RPMI7951 (cell line): ENCODE measurements at regions not wholly inside any gene's neighbourhood (a gene's known extent, or its start where the extent isn't known, plus 50 kb on each side); places are given as distances from the start of the nearest gene placed in this dataset.

Experiments used
- DNase-seq: peaks from one replicate; pipeline ENCODE4 v3.0.0-alpha.2; 2012; ENCODE audit warnings: low read depth

GRCh38 chr4:123096038-123096437, 173.6 kb upstream of the NUDT6 start:
- no peak for DNase-seq

GRCh38 chr4:123102897-123103471, 180.6 kb upstream of the NUDT6 start:
- DNase-seq: peak; percentile 52

DNA sequence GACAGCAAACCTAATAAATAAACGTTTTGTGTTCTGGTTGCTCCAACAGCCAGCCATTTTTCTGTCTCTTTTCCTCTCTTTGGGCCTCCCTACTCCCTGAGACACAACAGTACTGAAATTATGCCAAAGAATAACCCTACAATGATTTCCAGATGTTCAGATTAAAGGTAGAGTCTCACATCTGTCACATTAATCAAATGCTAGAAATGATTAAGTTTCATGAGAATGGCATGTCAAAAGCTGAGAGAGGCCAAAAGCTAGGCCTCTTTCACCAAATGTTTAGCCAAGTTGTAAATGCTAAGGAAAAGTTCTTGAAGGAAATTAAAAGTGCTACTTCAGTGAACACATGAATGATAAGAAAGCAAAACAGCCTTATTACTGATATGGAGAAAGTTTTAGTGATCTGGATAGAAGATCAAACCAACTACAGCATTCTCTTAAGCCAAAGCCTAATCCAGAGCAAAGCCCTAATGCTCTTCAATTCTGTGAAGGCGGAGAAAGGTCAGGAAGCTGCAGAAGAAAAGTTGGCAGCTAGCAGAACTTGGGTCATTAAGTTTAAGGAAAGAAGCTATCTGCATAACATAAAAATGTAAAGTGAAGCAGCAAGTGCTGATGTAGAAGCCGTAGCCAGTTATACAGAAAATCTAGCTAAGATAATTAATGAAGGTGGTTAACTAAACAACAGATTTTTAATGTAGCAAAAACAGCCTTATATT, 182.1 kb upstream of the NUDT6 start:
- DNase-seq: peak; percentile 45

DNA sequence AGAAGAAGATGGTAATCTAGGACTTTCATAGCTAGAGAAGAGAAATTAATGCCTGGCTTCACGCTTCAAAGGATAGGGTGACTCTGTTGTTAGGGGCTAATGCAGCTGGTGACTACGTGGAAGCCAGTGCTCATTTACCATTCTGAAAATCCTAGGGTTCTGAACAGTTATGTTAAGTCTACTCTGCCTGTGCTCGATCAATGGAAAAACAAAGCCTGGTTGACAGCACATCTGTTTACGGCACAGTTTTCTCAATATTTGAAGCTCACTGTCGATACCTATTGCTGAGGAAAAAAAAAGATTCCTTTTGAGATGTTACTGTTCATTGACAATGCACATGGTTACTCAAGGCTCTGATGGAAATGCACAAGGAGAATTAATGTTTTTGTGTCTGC, 182.6 kb upstream of the NUDT6 start:
- DNase-seq: no peak

- DNase-seq: no peak
Measured at GRCh38 chr4:123106747-123107146, 184.3 kb upstream of the NUDT6 start.

DNA sequence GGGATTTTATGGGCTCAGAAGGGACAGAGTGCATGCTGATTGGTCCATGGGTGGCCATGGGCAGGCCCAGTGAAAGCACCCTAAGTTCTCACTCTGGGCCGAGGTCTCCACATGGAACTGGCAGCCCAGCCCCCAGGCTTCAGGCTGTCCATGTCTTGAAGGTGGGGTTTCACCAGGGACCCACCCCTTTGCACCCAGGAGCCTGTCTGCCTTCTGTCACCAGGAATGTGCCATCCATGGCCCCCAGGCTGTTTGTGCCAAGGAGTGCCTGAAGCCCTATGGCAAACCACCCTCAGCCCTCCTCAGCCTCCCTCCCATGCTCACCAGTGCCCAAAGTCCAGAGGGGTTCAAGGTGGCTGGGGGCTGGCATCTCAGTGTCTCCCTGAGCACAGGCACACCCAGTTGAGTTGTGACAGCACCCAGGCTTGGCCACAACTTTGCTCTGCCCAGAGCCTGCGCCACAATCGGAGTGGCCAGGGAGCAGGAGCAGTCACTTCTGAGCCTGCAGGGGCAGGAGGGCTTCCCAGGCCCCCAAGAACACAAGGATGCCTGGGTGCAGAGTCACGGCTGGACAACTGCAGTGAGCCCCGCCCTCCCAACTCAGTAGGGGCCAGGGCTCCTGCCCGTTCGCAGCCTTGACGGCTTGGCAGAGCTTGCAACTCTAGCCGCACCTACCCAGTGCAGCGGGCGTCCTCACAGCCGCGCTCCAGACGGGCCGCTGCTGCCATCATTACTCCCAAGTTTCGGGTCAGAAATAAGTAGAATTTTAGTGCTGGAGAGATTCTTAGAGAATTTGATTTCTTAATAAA, 185.3 kb upstream of the NUDT6 start:
- DNase-seq: no peak

GRCh38 chr4:123109139-123109538, 186.7 kb upstream of the NUDT6 start:
- DNase-seq: no peak

GRCh38 chr4:123110147-123110546, 187.8 kb upstream of the NUDT6 start:
- no peak for DNase-seq

DNA sequence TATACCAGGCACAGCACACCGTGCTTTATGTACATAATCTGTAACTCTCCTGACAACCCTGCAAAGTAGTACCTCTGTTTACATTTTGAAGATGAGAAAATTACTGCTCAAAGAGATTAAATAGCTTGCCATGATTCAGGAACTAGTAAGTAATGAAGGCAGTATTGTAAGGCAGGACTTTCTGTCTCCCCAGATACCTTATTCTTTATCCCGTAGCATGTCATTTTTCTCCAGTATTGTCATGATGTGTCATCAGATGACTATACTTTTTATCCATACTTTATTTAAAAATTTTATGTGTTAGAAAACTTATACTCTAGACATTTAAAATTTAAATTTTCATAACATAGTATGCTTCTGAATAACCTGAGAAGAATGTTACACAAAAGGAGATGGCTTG, 188.3 kb upstream of the NUDT6 start:
- no peak for DNase-seq

GRCh38 chr4:123113155-123113554, 190.8 kb upstream of the NUDT6 start:
- no peak for DNase-seq

- DNase-seq: no peak
Measured at GRCh38 chr4:123114084-123114914, 191.9 kb upstream of the NUDT6 start.

- DNase-seq: no peak
Measured at GRCh38 chr4:123114915-123115756, 192.7 kb upstream of the NUDT6 start.

DNA sequence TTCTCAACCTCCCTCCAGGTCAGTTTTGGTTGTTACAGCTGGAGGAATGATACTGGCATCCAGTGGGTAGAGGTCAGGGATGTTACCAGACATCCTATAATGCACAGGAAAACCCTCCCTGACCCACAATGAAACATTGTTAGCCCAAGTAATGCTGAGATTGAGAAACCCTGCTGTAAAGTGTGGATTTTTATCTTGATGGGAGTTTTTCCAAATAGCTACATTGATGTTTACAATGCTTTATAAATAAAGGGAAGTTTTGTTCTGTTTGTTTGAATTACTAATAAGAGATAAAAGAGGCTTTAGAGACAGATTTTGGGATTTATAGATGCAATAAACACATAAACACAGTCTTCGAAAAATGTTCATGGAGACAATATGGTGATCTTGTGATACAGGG, 194.0 kb upstream of the NUDT6 start:
- peak; percentile 33 for DNase-seq

- DNase-seq: no peak
Measured at GRCh38 chr4:123120473-123120872, 198.1 kb upstream of the NUDT6 start.

DNA sequence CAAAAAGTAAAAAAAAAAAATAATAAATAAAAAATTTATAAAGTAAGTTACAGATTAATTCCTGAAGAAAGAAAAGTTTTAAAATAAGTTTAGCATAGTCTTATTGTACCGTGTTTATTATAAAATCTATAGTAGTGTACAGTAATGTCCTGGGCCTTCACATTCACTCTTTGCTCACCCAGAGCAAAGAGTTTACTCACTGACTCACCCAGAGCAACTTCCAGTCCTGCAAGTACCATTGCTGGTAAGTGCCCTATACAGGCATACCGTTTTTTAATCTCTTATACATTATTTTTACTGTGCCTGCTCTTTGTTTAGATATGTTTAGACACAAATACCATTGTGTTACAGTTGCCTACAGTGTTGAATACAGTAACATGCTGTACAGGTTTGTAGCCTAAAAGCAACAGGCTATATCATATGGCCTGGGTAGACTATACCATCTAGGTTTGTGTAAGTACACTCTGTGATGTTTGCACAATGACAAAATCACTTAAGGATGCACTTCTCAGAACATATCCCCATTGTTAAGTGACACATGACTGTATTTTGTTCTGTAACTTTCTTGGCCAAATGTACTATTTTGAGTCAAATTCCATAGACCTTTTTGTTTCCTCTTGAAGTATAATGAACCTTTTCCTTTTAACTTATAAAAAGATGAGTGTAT, 199.0 kb upstream of the NUDT6 start:
- DNase-seq: peak; percentile 3

DNA sequence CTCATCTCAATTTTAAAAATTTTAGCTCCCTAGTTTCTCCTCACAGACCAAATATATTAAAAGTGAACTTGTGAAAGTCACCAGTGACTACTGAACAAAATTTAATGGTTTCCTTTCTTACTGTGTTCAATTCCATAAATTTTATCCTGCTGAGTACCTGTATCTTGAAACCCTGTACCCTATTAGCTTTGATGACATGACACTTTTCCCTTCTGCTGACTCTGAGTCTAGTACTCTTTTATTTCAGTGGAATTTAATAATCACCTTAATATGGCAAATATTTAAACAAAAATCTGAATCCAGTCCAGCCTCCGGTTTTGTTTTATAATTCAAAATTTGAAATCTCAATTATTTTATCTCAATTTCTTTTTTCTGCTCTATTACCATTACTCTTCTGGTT, 203.1 kb upstream of the NUDT6 start:
- no peak for DNase-seq

GRCh38 chr4:123127218-123127617, 204.8 kb upstream of the NUDT6 start:
- peak; percentile 3 for DNase-seq

DNA sequence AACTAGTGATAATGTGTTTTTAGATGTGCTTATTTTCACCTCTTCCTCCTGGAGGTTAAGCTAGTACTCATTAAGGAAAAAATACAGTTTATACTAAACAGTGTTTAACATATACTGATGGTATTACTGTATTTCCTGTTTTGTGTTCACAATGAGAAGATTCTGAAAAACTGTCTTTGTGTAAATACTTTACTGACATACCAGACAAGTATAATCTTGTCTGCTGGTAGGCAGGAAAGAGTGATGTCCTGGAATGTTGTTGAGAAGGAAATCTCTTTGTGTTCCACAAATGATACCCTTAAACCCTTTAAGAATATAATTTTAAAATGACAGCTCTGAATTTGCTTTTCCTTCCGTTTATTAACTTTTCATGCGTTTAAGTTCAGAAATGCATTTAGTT, 205.5 kb upstream of the NUDT6 start:
- no peak for DNase-seq

DNA sequence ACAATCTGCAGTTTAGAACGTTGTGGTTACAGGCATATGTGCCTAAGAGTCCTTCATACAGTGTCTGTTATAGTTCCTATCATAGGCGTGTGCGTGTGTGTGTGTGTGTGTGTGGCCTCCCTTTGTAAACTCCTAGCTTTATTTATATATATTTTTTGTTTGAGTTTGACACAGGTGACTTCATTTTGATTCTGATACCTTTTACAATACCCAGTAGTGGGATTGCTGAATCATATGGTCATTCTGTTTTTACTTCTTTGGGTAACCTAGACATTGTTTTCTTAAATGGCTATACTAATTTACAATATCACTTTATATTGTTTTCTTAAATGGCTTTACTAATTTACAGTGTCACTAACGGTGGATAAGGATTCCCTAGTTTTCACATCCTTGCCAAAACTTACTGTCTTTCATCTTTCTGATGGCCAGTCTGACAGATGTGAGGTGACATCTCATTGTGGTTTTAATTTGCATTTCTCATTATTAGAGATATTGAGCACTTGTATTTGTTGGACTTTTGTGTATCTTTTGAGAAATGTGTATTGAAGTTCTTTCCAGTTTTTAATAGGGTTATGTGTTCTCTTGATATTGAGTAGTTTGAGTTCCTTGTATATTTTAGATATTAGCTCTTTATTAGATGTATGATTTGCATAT, 211.1 kb upstream of the NUDT6 start:
- DNase-seq: no peak

GRCh38 chr4:123144616-123145015, 222.2 kb upstream of the NUDT6 start:
- no peak for DNase-seq
